A549 (cell line): ENCODE measurements at regions not wholly inside any gene's neighbourhood (a gene's known extent, or its start where the extent isn't known, plus 50 kb on each side); places are given as distances from the start of the nearest gene placed in this dataset.

Experiments
- HDAC2 ChIP-seq: fragments of 200-600 bp; sonication (generic); IDR thresholded peaks from 2 replicates; pipeline ENCODE4 v1.6.1; 2016
- KDM1A ChIP-seq: fragments of 200-600 bp; sonication (generic); IDR thresholded peaks from 2 replicates; pipeline ENCODE4 v1.6.1; 2016; ENCODE audit warnings: low read depth, mild to moderate bottlenecking
- KDM5A ChIP-seq: fragments of 200-600 bp; sonication (generic); IDR thresholded peaks from 2 replicates; pipeline ENCODE4 v1.6.1; 2016; ENCODE audit warnings: antibody characterized with exemption, mild to moderate bottlenecking
- POLR2A ChIP-seq: IDR thresholded peaks from 2 replicates; pipeline ENCODE4 v1.6.1; 2012; ENCODE audit warnings: mild to moderate bottlenecking, low read length
- POLR2AphosphoS2 ChIP-seq: conservative IDR thresholded peaks from 2 replicates; pipeline ENCODE4 v1.6.1; 2012; ENCODE audit warnings: low read length, improper control_type of control experiment, inconsistent platforms
- TF ChIP-seq, protein P1 (sequence below): fragments of >200 bp; sonication (Bioruptor Twin); formaldehyde crosslinking; IDR thresholded peaks from 3 replicates; pipeline ENCODE4 v1.5.1; 2016
- TF ChIP-seq, protein P2 (sequence below): fragments of >200 bp; sonication (Bioruptor Twin); formaldehyde crosslinking; IDR thresholded peaks from 3 replicates; pipeline ENCODE4 v1.6.1; 2016

DNA sequence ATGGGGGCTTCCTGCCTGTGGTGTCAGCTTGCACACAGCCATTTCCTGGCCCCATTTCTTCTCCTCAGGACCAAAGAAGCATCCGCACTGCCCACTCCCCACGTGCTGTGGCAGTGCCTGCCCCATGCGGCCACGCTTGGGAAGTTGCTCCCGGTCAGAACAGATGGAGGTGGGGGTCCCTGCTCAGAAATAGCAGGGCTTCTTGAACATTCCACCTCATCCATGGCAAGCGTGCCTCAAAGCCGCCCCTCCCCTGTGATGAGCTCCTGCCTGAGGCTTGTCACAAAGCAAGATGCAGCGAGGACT is 238.2 kb downstream of the SYK start:
- no peak for TF ChIP-seq POLR2A
- TF ChIP-seq KDM1A, result no peak
- TF ChIP-seq, protein P1, sequence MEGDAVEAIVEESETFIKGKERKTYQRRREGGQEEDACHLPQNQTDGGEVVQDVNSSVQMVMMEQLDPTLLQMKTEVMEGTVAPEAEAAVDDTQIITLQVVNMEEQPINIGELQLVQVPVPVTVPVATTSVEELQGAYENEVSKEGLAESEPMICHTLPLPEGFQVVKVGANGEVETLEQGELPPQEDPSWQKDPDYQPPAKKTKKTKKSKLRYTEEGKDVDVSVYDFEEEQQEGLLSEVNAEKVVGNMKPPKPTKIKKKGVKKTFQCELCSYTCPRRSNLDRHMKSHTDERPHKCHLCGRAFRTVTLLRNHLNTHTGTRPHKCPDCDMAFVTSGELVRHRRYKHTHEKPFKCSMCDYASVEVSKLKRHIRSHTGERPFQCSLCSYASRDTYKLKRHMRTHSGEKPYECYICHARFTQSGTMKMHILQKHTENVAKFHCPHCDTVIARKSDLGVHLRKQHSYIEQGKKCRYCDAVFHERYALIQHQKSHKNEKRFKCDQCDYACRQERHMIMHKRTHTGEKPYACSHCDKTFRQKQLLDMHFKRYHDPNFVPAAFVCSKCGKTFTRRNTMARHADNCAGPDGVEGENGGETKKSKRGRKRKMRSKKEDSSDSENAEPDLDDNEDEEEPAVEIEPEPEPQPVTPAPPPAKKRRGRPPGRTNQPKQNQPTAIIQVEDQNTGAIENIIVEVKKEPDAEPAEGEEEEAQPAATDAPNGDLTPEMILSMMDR, result no peak
- TF ChIP-seq, protein P2, sequence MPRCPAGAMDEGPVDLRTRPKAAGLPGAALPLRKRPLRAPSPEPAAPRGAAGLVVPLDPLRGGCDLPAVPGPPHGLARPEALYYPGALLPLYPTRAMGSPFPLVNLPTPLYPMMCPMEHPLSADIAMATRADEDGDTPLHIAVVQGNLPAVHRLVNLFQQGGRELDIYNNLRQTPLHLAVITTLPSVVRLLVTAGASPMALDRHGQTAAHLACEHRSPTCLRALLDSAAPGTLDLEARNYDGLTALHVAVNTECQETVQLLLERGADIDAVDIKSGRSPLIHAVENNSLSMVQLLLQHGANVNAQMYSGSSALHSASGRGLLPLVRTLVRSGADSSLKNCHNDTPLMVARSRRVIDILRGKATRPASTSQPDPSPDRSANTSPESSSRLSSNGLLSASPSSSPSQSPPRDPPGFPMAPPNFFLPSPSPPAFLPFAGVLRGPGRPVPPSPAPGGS, result no peak
- TF ChIP-seq POLR2AphosphoS2, result no peak
- no peak for TF ChIP-seq HDAC2
- TF ChIP-seq KDM5A, result no peak
